Daoy (cell line): ENCODE measurements at regions not wholly inside any gene's neighbourhood (a gene's known extent, or its start where the extent isn't known, plus 50 kb on each side); places are given as distances from the start of the nearest gene placed in this dataset.

Experiments
- DNase-seq: peaks from one replicate; pipeline ENCODE4 v3.0.0-alpha.2; 2015; ENCODE audit warnings: low read depth

GRCh38 chr1:157189986-157190982, 52.1 kb upstream of the ETV3 start:
- no peak for DNase-seq

- DNase-seq = no peak
Measured at GRCh38 chr1:157189096-157189495, 50.9 kb upstream of the ETV3 start.
